ENCODE measurements at regions not wholly inside any gene's neighbourhood (a gene's known extent, or its start where the extent isn't known, plus 50 kb on each side); places are given as distances from the start of the nearest gene placed in this dataset.

DNA sequence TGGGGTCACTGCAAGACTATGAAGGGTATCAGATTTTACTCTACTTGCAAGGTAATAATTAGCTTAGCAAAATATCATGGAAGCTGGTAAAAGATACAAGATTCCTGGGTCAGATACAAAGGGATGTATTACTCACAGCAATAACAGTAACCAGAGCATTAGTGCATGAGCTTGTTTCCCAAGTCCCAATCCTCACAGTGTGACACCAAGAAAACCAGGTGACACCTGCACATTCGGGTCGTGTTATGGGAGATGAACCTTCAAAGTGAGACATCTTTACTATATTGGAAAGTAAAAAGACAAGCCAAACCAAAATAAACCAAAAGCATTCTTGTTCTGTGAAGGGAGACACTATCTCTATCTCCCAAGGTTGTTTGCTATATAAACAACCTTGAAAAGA is 528.7 kb upstream of the TGFBR2 start:
- Histone ChIP-seq H3K27ac (no peak overlapping the region), H3K4me3 (no peak overlapping the region), H3K9me3 (peaks cover 6% of the 10 kb centered on the region), H3K27me3 (replicated peaks; ENCODE audit: insufficient read depth) (no peaks in the 10 kb centered on the region), H3K36me3 (no peaks in the 10 kb centered on the region), H3K4me1 (ENCODE audit: control insufficient read depth in 1 of 2, low read depth in 2 of 2) (peaks cover 0 to 6% of the 10 kb centered on the region in 2 donors)
- ATAC-seq (ENCODE audit: insufficient number of reproducible peaks, low FRiP score, low read depth) = no peak
- TF ChIP-seq, protein P1, sequence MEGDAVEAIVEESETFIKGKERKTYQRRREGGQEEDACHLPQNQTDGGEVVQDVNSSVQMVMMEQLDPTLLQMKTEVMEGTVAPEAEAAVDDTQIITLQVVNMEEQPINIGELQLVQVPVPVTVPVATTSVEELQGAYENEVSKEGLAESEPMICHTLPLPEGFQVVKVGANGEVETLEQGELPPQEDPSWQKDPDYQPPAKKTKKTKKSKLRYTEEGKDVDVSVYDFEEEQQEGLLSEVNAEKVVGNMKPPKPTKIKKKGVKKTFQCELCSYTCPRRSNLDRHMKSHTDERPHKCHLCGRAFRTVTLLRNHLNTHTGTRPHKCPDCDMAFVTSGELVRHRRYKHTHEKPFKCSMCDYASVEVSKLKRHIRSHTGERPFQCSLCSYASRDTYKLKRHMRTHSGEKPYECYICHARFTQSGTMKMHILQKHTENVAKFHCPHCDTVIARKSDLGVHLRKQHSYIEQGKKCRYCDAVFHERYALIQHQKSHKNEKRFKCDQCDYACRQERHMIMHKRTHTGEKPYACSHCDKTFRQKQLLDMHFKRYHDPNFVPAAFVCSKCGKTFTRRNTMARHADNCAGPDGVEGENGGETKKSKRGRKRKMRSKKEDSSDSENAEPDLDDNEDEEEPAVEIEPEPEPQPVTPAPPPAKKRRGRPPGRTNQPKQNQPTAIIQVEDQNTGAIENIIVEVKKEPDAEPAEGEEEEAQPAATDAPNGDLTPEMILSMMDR (IDR thresholded peaks at IDR 0.05) = no peak
- no peak for DNase-seq (ENCODE audit: low spot score)

DNA sequence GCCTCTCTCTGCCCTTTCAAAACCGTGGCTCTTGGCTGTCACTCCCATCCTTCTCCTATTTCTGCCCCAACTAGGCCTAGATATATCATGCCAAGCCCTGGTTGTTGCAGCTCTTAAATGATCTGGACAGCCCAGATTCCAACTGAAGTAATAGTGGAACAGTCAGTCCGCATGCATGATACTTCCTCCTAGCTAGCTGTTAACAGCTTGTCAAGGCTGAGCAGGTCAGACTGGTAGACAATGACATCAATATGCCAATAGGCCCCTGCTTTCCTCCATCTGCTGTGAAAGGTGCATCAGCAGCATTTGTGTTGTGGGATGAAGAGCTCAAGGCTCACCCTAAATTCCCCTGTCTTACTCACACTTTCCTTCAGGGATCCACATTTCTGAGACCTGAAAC is 527.7 kb upstream of the TGFBR2 start:
- Histone ChIP-seq H3K4me1 (ENCODE audit: control insufficient read depth in 1 of 2, low read depth in 2 of 2) (peaks cover 0 to 6% of the 10 kb centered on the region in 2 donors), H3K27me3 (replicated peaks; ENCODE audit: insufficient read depth) (no peaks in the 10 kb centered on the region), H3K36me3 (no peaks in the 10 kb centered on the region), H3K9me3 (peaks cover 6% of the 10 kb centered on the region), H3K4me3 (no peak overlapping the region), H3K27ac (no peak overlapping the region)
- TF ChIP-seq, protein P1 (IDR thresholded peaks at IDR 0.05) = no peak
- ATAC-seq (ENCODE audit: insufficient number of reproducible peaks, low FRiP score, low read depth) (no peak), DNase-seq (ENCODE audit: low spot score) (no peak)

DNA sequence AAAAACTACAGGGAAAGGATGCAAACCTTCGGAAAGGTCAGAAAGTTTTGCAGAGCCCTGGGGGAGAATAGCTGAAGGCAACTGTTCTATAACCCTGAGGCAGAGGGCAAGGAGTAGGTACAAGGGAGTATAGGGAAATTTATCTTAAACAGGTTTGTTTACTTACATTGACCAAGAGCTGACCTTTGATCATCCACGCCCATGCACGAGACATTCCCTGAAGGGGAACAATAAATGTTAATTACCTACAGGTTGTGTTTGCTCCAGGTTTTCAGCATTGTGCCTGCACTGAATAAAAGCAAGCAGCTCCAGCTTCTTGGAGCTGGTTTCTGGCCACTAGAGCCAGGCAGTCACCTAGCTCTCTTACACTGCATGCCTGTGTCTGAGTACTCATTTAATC is 524.5 kb upstream of the TGFBR2 start:
- H3K27ac ChIP-seq = no peak overlapping the region
- no peak overlapping the region for H3K4me3 ChIP-seq
- ATAC-seq (ENCODE audit: insufficient number of reproducible peaks, low FRiP score, low read depth) (no peak), DNase-seq (ENCODE audit: low spot score) (no peak)
- TF ChIP-seq, protein P1 (IDR thresholded peaks at IDR 0.05) = no peak
- no peaks in the 10 kb centered on the region for H3K27me3 ChIP-seq (replicated peaks; ENCODE audit: insufficient read depth)
- H3K9me3 ChIP-seq = no peaks in the 10 kb centered on the region
- no peaks in the 10 kb centered on the region for H3K36me3 ChIP-seq
- H3K4me1 ChIP-seq (ENCODE audit: control insufficient read depth in 1 of 2, low read depth in 2 of 2) = peaks cover 0 to 6% of the 10 kb centered on the region in 2 donors

DNA sequence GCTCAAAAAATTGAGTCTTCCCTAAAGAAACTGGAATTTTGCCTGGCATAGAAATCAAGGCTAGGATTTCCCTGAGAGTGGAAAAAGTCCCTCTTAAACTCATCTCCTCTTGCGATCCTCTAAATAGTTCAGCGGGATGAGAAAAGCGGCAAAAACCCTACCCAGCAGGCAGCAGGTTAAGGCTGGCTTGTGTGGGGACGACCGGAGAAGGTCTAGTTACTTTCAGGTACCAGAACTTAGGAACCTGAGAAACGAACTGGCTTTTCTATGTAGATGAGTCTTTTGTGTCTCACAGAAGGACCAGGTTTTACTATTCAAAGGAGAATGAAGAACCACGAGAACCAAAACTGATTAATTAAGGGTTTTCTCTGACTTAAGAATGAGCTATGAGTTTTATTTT is 523.7 kb upstream of the TGFBR2 start:
- ATAC-seq (ENCODE audit: insufficient number of reproducible peaks, low FRiP score, low read depth) = no peak
- Histone ChIP-seq H3K27ac (no peak overlapping the region), H3K4me3 (no peak overlapping the region), H3K27me3 (replicated peaks; ENCODE audit: insufficient read depth) (no peaks in the 10 kb centered on the region), H3K4me1 (ENCODE audit: control insufficient read depth in 1 of 2, low read depth in 2 of 2) (peaks cover 0 to 6% of the 10 kb centered on the region in 2 donors), H3K9me3 (no peaks in the 10 kb centered on the region), H3K36me3 (no peaks in the 10 kb centered on the region)
- no peak for DNase-seq (ENCODE audit: low spot score)
- TF ChIP-seq, protein P1 (IDR thresholded peaks at IDR 0.05) = no peak

DNA sequence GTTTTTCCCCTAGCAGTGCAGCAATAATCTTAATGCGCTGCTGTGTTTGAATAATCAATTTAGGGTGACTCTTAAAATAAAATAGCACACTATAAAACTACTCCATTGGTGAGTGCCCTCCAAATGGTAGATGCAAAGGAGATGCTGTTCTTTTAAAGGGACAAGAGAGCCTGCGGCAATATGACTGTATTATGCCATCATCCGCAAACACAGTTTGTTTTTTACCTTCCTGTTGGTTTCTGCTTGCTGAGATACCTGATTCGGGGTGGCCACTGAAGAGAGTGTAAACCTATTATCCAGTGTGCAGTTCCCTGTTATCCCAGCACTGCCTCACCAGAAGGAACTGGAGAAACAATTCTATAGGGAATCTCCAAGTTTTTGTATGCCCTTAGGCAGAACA is 523.1 kb upstream of the TGFBR2 start:
- Histone ChIP-seq H3K36me3 (no peaks in the 10 kb centered on the region), H3K27ac (no peak overlapping the region), H3K4me3 (no peak overlapping the region), H3K4me1 (ENCODE audit: control insufficient read depth in 1 of 2, low read depth in 2 of 2) (peaks cover 0 to 6% of the 10 kb centered on the region in 2 donors), H3K9me3 (no peaks in the 10 kb centered on the region), H3K27me3 (replicated peaks; ENCODE audit: insufficient read depth) (no peaks in the 10 kb centered on the region)
- no peak for ATAC-seq (ENCODE audit: insufficient number of reproducible peaks, low FRiP score, low read depth)
- TF ChIP-seq, protein P1 (IDR thresholded peaks at IDR 0.05) = no peak
- DNase-seq (ENCODE audit: low spot score) = no peak

All from thoracic aorta (tissue), 2 donors.